ENCODE measurements at regions not wholly inside any gene's neighbourhood (a gene's known extent, or its start where the extent isn't known, plus 50 kb on each side); places are given as distances from the start of the nearest gene placed in this dataset.

- in situ Hi-C loops (cut with MboI; ENCODE audit: low sequenced_read_pairs, unreplicated experiment) = no loop called here
- no peak for DNase-seq (ENCODE audit: low spot score)
- TF ChIP-seq CTCF (IDR thresholded peaks at IDR 0.05; ENCODE audit: borderline replicate concordance, control extremely low read depth, extremely low read depth, insufficient read depth, missing control alignments) = no peak
These were observed 255.7 kb upstream of the PPARGC1A start for GRCh38 chr4:24145591-24145990.

GRCh38 chr4:24144381-24144780 lies 254.5 kb upstream of the PPARGC1A start:
- TF ChIP-seq CTCF (IDR thresholded peaks at IDR 0.05; ENCODE audit: borderline replicate concordance, control extremely low read depth, extremely low read depth, insufficient read depth, missing control alignments) = no peak
- in situ Hi-C loops (cut with MboI; ENCODE audit: low sequenced_read_pairs, unreplicated experiment) = no loop called here
- no peak for DNase-seq (ENCODE audit: low spot score)

GRCh38 chr4:24143741-24144140 lies 253.9 kb upstream of the PPARGC1A start:
- TF ChIP-seq CTCF (IDR thresholded peaks at IDR 0.05; ENCODE audit: borderline replicate concordance, control extremely low read depth, extremely low read depth, insufficient read depth, missing control alignments) = no peak
- DNase-seq (ENCODE audit: low spot score) = no peak
- in situ Hi-C loops (cut with MboI; ENCODE audit: low sequenced_read_pairs, unreplicated experiment) = no loop called here

DNA sequence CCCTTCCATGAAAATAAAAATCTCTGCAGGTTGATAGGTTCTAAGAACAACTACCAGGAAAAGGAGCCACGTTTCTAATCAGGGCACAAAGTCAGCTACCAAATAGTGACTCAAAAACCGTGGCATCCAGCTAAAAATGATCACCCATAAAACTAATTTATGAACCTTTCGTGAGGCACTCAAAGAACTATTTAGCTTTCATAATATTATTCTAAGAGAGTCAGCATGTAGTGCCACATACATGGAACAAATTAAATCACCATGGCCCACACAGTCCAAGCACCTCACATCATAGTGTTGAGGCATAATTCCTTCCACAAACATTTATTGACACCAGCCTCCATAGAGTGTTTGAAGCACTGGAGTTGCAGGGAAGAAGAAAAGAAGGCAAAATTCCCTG lies 252.0 kb upstream of the PPARGC1A start:
- in situ Hi-C loops (cut with MboI; ENCODE audit: low sequenced_read_pairs, unreplicated experiment) = no loop called here
- no peak for TF ChIP-seq CTCF (IDR thresholded peaks at IDR 0.05; ENCODE audit: borderline replicate concordance, control extremely low read depth, extremely low read depth, insufficient read depth, missing control alignments)
- DNase-seq (ENCODE audit: low spot score) = no peak

DNA sequence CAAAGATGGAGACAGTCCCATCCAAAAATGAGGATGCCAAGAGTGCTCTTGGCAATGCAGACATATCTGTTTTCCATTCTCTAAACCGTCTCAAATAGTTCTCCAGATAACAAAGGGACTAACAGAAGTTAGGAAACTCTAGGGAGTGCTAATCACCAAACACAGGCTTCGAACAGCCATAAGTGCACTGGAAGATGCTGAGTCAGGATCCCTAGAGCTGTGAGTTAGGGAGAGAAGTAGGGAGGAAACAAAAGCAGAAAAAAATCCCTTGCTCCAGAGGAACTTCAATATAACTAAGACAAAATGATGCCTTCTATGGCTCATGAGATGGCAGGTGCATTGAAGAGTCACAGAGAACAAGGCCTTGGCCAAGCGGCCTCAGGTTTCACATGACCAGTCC lies 251.0 kb upstream of the PPARGC1A start:
- DNase-seq (ENCODE audit: low spot score) = no peak
- in situ Hi-C loops (cut with MboI; ENCODE audit: low sequenced_read_pairs, unreplicated experiment) = no loop called here
- TF ChIP-seq CTCF (IDR thresholded peaks at IDR 0.05; ENCODE audit: borderline replicate concordance, control extremely low read depth, extremely low read depth, insufficient read depth, missing control alignments) = no peak

GRCh38 chr4:24137671-24138601 lies 248.1 kb upstream of the PPARGC1A start:
- no peak for TF ChIP-seq CTCF (IDR thresholded peaks at IDR 0.05; ENCODE audit: borderline replicate concordance, control extremely low read depth, extremely low read depth, insufficient read depth, missing control alignments)
- DNase-seq (ENCODE audit: low spot score) = no peak
- in situ Hi-C loops (cut with MboI; ENCODE audit: low sequenced_read_pairs, unreplicated experiment) = no loop called here
